GM12878 (cell line): ENCODE measurements at regions not wholly inside any gene's neighbourhood (a gene's known extent, or its start where the extent isn't known, plus 50 kb on each side); places are given as distances from the start of the nearest gene placed in this dataset.

ENCODE experiments used
- CUX1 ChIP-seq: IDR thresholded peaks from 2 replicates; pipeline ENCODE4 v1.6.1; 2012; ENCODE audit warnings: improper control_type of control experiment, low read depth, low read length; ENCODE audit not compliant: insufficient replicate concordance
- ELK1 ChIP-seq: IDR thresholded peaks from 2 replicates; pipeline ENCODE4 v1.6.1; 2012; ENCODE audit warnings: low read depth, low read length, improper control_type of control experiment
- EZH2 ChIP-seq: IDR thresholded peaks from 2 replicates; pipeline ENCODE4 v1.6.1; 2012; ENCODE audit warnings: low read depth, mild to moderate bottlenecking, control low read depth, inconsistent platforms, low read length, borderline replicate concordance; ENCODE audit not compliant: control insufficient read depth
- NFXL1 ChIP-seq: fragments of 450-650 bp; IDR thresholded peaks from 2 replicates; pipeline ENCODE4 v1.6.1; 2017; ENCODE audit warnings: antibody characterized with exemption, mild to moderate bottlenecking, borderline replicate concordance
- TF ChIP-seq, protein P1 (sequence below), 3 experiments: IDR thresholded peaks in 2 of 3; conservative IDR thresholded peaks in 1 of 3; 2 replicates each; pipeline ENCODE4 v1.5.1; 2011; ENCODE audit warnings: low read depth in 3 of 3, low read length in 3 of 3, mild to moderate bottlenecking in 3 of 3, control low read depth in 2 of 3, moderate library complexity in 2 of 3, inconsistent platforms in 1 of 3, mixed read lengths in 1 of 3; ENCODE audit not compliant: control insufficient read depth in 2 of 3, insufficient read depth in 1 of 3; ENCODE audit errors: extremely low read depth in 1 of 3

DNA sequence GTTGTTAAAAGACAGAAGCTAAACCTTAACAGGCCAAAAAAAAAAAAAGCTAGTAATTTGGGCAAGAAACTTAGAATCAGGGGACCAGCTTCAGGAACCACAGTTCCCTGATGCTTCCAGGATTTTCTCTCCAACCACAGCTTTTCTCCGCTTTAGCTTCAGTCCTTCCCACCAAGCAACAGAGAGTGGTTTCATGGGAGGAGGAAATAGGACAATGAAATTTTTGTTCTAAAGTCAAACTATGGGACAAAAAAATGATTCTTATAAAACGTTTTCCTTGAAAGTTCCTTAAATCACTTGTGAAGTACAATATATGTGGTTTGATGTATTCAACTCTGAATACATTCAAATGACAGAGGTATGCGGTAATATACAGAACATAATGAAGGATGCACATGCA lies 71.0 kb upstream of the DHX15 start:
- TF ChIP-seq ELK1 = no peak
- TF ChIP-seq EZH2 = no peak
- no peak for TF ChIP-seq CUX1
- TF ChIP-seq, protein P1, sequence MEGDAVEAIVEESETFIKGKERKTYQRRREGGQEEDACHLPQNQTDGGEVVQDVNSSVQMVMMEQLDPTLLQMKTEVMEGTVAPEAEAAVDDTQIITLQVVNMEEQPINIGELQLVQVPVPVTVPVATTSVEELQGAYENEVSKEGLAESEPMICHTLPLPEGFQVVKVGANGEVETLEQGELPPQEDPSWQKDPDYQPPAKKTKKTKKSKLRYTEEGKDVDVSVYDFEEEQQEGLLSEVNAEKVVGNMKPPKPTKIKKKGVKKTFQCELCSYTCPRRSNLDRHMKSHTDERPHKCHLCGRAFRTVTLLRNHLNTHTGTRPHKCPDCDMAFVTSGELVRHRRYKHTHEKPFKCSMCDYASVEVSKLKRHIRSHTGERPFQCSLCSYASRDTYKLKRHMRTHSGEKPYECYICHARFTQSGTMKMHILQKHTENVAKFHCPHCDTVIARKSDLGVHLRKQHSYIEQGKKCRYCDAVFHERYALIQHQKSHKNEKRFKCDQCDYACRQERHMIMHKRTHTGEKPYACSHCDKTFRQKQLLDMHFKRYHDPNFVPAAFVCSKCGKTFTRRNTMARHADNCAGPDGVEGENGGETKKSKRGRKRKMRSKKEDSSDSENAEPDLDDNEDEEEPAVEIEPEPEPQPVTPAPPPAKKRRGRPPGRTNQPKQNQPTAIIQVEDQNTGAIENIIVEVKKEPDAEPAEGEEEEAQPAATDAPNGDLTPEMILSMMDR (IDR thresholded peaks at IDR 0.05 in 2 of 3, conservative IDR thresholded peaks at IDR 0.05 in 1 of 3; ENCODE audit: control insufficient read depth in 2 of 3, extremely low read depth in 1 of 3, insufficient read depth in 1 of 3, low read depth in 3 of 3, low read length in 3 of 3) = no peak
- TF ChIP-seq NFXL1 = no peak
